KMS-11 (cell line): ENCODE measurements at regions not wholly inside any gene's neighbourhood (a gene's known extent, or its start where the extent isn't known, plus 50 kb on each side); places are given as distances from the start of the nearest gene placed in this dataset.

Experiments used
- H2AFZ ChIP-seq: fragments of 200-600 bp; sonication (generic); 2 replicates; pipeline ENCODE4 v1.6.1; 2016; ENCODE audit warnings: antibody characterized with exemption, mixed run types, low read depth
- H3K27ac ChIP-seq: fragments of 200-600 bp; sonication (generic); 2 replicates; pipeline ENCODE4 v1.6.1; 2016; ENCODE audit warnings: mild to moderate bottlenecking, mixed run types
- H3K27me3 ChIP-seq: fragments of 200-600 bp; sonication (generic); 2 replicates; pipeline ENCODE4 v1.6.1; 2017; ENCODE audit warnings: mild to moderate bottlenecking, low read depth, mixed run types, moderate library complexity; ENCODE audit not compliant: insufficient read depth
- H3K36me3 ChIP-seq: fragments of 200-600 bp; sonication (generic); 2 replicates; pipeline ENCODE4 v1.6.1; 2017; ENCODE audit warnings: mild to moderate bottlenecking, mixed run types; ENCODE audit not compliant: insufficient read depth
- H3K4me1 ChIP-seq: fragments of 200-600 bp; sonication (generic); 2 replicates; pipeline ENCODE4 v1.6.1; 2016; ENCODE audit warnings: mild to moderate bottlenecking, low read depth, mixed run types; ENCODE audit not compliant: poor library complexity, severe bottlenecking
- H3K4me2 ChIP-seq: fragments of 200-600 bp; sonication (generic); 2 replicates; pipeline ENCODE4 v1.7.0; 2016; ENCODE audit warnings: mild to moderate bottlenecking, mixed run types
- H3K4me3 ChIP-seq: fragments of 200-600 bp; sonication (generic); IDR thresholded peaks from 2 replicates; pipeline ENCODE4 v1.6.1; 2017; ENCODE audit warnings: low read depth, low read length, mixed read lengths; ENCODE audit not compliant: insufficient read depth
- H3K79me2 ChIP-seq: fragments of 200-600 bp; sonication (generic); 2 replicates; pipeline ENCODE4 v1.6.1; 2016; ENCODE audit warnings: low read depth, mixed run types; ENCODE audit not compliant: insufficient read depth
- H3K9ac ChIP-seq: fragments of 200-600 bp; sonication (generic); 2 replicates; pipeline ENCODE4 v1.6.1; 2016; ENCODE audit warnings: mild to moderate bottlenecking, mixed run types
- H4K20me1 ChIP-seq: fragments of 200-600 bp; sonication (generic); 2 replicates; pipeline ENCODE4 v1.6.1; 2016; ENCODE audit warnings: mild to moderate bottlenecking, mixed run types; ENCODE audit not compliant: insufficient read depth
- TF ChIP-seq, protein P1 (sequence below): fragments of 200-600 bp; sonication (generic); conservative IDR thresholded peaks from 2 replicates; pipeline ENCODE4 v1.6.1; 2017; ENCODE audit warnings: low read depth, mild to moderate bottlenecking, antibody characterized with exemption, low read length, moderate library complexity, mixed read lengths

DNA sequence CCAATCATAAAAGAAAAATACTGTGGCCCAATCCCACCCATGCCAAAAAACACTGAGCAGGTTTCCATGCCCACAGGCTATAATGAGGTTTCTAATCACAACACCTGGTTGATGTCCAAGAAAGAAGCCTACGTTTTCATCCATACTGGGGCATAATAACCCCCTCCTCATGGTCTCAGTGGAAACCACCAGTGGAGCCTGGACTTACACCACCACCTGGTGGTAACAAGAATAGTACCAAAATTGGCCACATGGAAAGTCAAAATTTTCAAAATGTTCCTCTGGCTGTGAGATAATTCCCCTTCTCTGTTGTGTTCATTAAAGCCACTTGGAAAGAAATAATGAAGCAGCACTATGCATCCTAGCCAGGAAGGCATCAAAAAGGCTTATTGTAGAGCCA is 687.3 kb upstream of the ST8SIA4 start:
- Histone ChIP-seq H3K36me3 (no peaks in the 10 kb centered on the region), H3K4me3 (no peak overlapping the region), H3K79me2 (no peaks in the 10 kb centered on the region), H2AFZ (no peak overlapping the region), H3K27me3 (no peaks in the 10 kb centered on the region), H3K4me1 (no peaks in the 10 kb centered on the region), H4K20me1 (no peaks in the 10 kb centered on the region), H3K4me2 (no peak overlapping the region), H3K9ac (no peak overlapping the region), H3K27ac (no peak overlapping the region)
- TF ChIP-seq, protein P1, sequence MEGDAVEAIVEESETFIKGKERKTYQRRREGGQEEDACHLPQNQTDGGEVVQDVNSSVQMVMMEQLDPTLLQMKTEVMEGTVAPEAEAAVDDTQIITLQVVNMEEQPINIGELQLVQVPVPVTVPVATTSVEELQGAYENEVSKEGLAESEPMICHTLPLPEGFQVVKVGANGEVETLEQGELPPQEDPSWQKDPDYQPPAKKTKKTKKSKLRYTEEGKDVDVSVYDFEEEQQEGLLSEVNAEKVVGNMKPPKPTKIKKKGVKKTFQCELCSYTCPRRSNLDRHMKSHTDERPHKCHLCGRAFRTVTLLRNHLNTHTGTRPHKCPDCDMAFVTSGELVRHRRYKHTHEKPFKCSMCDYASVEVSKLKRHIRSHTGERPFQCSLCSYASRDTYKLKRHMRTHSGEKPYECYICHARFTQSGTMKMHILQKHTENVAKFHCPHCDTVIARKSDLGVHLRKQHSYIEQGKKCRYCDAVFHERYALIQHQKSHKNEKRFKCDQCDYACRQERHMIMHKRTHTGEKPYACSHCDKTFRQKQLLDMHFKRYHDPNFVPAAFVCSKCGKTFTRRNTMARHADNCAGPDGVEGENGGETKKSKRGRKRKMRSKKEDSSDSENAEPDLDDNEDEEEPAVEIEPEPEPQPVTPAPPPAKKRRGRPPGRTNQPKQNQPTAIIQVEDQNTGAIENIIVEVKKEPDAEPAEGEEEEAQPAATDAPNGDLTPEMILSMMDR = peak; percentile 77

DNA sequence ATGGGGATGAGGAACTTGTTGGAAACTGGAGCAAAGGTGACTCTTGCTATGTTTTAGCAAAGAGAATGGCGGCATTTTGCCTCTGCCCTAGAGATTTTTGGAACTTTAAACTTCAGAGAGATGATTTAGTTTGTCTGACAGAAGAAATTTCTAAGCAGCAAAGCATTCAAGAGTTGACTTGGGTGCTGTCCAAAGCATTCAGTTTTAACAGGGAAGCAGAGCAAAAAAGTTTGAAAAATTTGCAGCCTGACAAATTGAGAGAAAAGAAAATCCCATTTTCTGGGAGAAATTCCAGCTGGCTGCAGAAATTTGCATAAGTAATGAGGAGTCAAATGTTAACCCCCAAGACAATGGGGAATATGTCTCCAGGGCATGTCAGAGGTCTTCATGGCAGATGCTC is 682.3 kb upstream of the ST8SIA4 start:
- Histone ChIP-seq H3K9ac (no peak overlapping the region), H3K4me2 (no peak overlapping the region), H2AFZ (no peak overlapping the region), H4K20me1 (no peaks in the 10 kb centered on the region), H3K36me3 (no peaks in the 10 kb centered on the region), H3K4me1 (no peaks in the 10 kb centered on the region), H3K4me3 (no peak overlapping the region), H3K27me3 (no peaks in the 10 kb centered on the region), H3K27ac (no peak overlapping the region), H3K79me2 (no peaks in the 10 kb centered on the region)
- TF ChIP-seq, protein P1 = no peak

DNA sequence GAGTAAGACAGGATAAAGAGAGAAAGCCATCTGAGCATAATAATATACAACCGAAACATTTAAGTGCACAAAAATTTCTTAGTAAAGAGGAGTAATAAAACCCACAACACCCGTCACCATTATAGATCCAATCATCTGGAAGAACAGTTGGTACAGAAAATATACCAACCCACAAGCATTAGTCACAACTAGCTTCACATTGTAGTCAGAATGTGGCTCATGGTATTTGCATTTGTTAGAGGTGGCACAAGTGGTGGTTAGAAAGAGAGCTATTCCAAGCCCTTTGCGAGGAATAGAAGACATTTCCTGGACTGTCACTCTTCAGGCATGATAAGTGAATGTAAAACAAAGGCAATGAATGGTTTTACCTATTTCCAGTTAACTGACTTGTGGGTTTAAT is 677.5 kb upstream of the ST8SIA4 start:
- Histone ChIP-seq H3K27me3 (no peaks in the 10 kb centered on the region), H3K27ac (no peak overlapping the region), H3K4me2 (no peak overlapping the region), H3K4me1 (no peaks in the 10 kb centered on the region), H4K20me1 (no peaks in the 10 kb centered on the region), H3K9ac (no peak overlapping the region), H3K36me3 (no peaks in the 10 kb centered on the region), H2AFZ (no peak overlapping the region), H3K79me2 (no peaks in the 10 kb centered on the region), H3K4me3 (no peak overlapping the region)
- TF ChIP-seq, protein P1 = no peak

DNA sequence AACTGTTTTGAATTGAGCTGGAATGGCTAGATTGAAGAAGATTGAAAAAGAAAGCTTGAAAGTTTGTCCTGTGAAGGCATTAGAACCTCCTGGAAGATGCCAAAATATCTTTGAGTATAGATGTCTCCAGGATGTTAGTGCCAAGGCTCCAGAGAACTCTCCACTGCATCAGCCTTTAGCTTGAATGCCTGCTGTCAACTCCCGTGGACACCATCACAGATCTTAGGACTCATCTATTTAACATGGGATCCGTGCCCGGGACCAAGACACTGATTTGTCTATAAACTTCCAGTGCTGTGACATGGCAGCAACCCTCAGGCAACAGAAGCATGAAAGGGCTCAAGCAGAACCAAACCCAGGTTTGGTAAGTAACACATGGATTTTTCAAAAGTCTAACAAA is 670.9 kb upstream of the ST8SIA4 start:
- TF ChIP-seq, protein P1 = no peak
- no peaks in the 10 kb centered on the region for H4K20me1 ChIP-seq
- H3K27ac ChIP-seq = no peak overlapping the region
- H3K36me3 ChIP-seq = no peaks in the 10 kb centered on the region
- no peaks in the 10 kb centered on the region for H3K79me2 ChIP-seq
- no peak overlapping the region for H2AFZ ChIP-seq
- H3K27me3 ChIP-seq = no peaks in the 10 kb centered on the region
- H3K4me1 ChIP-seq = no peaks in the 10 kb centered on the region
- H3K4me3 ChIP-seq = no peak overlapping the region
- no peak overlapping the region for H3K9ac ChIP-seq
- H3K4me2 ChIP-seq = no peak overlapping the region

DNA sequence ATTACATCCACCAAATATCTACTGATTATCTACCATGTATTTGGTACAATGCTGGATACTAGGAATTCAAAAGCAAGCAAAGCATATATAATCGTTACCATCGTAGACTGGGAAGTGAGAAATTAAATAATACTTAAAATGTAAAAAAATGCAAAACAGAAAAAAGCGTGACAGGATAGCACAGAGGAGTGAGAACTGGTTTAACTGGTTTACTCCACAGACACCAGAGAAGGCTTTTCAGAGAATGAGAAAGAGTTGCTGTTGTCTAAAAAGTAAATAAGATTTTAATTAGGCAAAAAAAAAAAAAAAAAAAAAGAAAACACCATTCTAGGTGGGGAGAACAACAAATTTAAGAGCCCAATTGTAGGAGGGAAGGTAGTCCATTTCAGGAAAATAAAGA is 657.9 kb upstream of the ST8SIA4 start:
- no peak overlapping the region for H2AFZ ChIP-seq
- H3K36me3 ChIP-seq = no peaks in the 10 kb centered on the region
- H3K27me3 ChIP-seq = no peaks in the 10 kb centered on the region
- no peaks in the 10 kb centered on the region for H4K20me1 ChIP-seq
- no peaks in the 10 kb centered on the region for H3K79me2 ChIP-seq
- H3K9ac ChIP-seq = no peak overlapping the region
- no peak overlapping the region for H3K4me3 ChIP-seq
- TF ChIP-seq, protein P1 = no peak
- no peak overlapping the region for H3K4me2 ChIP-seq
- H3K4me1 ChIP-seq = no peaks in the 10 kb centered on the region
- no peak overlapping the region for H3K27ac ChIP-seq
